ENCODE measurements at regions not wholly inside any gene's neighbourhood (a gene's known extent, or its start where the extent isn't known, plus 50 kb on each side); places are given as distances from the start of the nearest gene placed in this dataset.

DNA sequence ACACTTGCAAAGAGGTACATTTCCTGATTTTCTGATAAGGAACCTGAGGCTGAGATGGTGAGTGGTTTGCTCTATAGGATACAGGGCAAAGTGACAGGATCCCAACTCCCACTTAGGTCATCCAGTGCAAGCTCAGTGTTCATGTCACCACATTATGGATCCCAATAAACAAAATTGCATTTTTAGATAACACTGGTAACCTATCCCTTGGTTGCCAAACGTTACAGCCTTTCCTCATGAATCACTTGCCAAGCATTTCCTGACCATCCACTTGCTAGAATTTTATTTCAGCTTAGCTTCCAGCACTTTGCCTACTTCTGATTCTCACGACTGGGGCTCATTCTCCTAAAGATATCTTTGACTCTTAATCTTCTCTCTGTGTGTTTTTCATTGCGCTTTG is 131.4 kb upstream of the ODAD2 start:
- no peaks in the 10 kb centered on the region for H3K4me1 ChIP-seq (ENCODE audit: control insufficient read depth, extremely low read depth, insufficient read depth, low read length)
- no peaks in the 10 kb centered on the region for H3K9me3 ChIP-seq (ENCODE audit: control insufficient read depth, insufficient read depth, low read depth, low read length)
- H2AFZ ChIP-seq (ENCODE audit: low read length), result no peak overlapping the region
- H3K36me3 ChIP-seq (ENCODE audit: control insufficient read depth, insufficient read depth, low read length), result no peaks in the 10 kb centered on the region
- H4K20me1 ChIP-seq (ENCODE audit: control insufficient read depth, extremely low read depth, insufficient read depth, low read length), result no peaks in the 10 kb centered on the region
- H3K27ac ChIP-seq (ENCODE audit: insufficient read depth, low read length), result no peak overlapping the region
- no peaks in the 10 kb centered on the region for H3K27me3 ChIP-seq (ENCODE audit: control insufficient read depth, insufficient read depth, low read length)
- H3K4me3 ChIP-seq (replicated peaks in 1 of 4; ENCODE audit: control extremely low read depth in 1 of 4, insufficient read depth in 1 of 4, low read depth in 3 of 4, low read length in 4 of 4), result no peak overlapping the region
- H3K9ac ChIP-seq (ENCODE audit: insufficient read depth, low read length), result no peak overlapping the region
- H3K79me2 ChIP-seq (ENCODE audit: control insufficient read depth, insufficient read depth, low read length), result no peaks in the 10 kb centered on the region
- TF ChIP-seq, protein P1, sequence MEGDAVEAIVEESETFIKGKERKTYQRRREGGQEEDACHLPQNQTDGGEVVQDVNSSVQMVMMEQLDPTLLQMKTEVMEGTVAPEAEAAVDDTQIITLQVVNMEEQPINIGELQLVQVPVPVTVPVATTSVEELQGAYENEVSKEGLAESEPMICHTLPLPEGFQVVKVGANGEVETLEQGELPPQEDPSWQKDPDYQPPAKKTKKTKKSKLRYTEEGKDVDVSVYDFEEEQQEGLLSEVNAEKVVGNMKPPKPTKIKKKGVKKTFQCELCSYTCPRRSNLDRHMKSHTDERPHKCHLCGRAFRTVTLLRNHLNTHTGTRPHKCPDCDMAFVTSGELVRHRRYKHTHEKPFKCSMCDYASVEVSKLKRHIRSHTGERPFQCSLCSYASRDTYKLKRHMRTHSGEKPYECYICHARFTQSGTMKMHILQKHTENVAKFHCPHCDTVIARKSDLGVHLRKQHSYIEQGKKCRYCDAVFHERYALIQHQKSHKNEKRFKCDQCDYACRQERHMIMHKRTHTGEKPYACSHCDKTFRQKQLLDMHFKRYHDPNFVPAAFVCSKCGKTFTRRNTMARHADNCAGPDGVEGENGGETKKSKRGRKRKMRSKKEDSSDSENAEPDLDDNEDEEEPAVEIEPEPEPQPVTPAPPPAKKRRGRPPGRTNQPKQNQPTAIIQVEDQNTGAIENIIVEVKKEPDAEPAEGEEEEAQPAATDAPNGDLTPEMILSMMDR (conservative IDR thresholded peaks at IDR 0.05 in 1 of 2, IDR thresholded peaks at IDR 0.05 in 1 of 2; ENCODE audit: low read depth in 1 of 2, low read length in 2 of 2), result no peak
- no peak for TF ChIP-seq EZH2 (IDR thresholded peaks at IDR 0.05; ENCODE audit: low read length, missing control alignments)
- DNase-seq (ENCODE audit: low read depth in 2 of 2), result peak; percentile 59 to 85
- H3K4me2 ChIP-seq (ENCODE audit: extremely low read depth, insufficient read depth, low read length), result no peak overlapping the region

DNA sequence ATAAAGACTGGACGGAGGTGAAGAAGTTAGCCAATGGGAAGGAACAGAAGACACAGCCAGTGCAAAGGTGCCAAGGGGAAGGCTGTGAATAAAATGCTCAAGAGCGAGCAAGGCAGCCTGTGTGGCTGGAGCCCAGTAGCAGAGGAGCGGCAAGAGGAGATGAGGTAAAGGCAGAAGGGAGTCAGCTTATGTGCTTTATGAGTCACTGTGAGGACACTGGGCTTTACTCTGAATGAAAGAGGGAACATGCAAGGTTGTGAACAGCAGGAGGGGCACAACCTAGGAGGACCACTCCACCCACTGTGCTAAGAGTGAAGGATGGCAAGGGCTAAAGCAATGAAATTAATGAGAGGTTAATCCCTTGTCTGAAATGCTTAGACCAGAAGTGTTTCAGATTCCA is 129.0 kb upstream of the ODAD2 start:
- Histone ChIP-seq H3K36me3 (ENCODE audit: control insufficient read depth, insufficient read depth, low read length) (no peaks in the 10 kb centered on the region), H3K4me2 (ENCODE audit: extremely low read depth, insufficient read depth, low read length) (no peak overlapping the region), H3K4me3 (replicated peaks in 1 of 4; ENCODE audit: control extremely low read depth in 1 of 4, insufficient read depth in 1 of 4, low read depth in 3 of 4, low read length in 4 of 4) (no peak overlapping the region), H4K20me1 (ENCODE audit: control insufficient read depth, extremely low read depth, insufficient read depth, low read length) (no peaks in the 10 kb centered on the region), H2AFZ (ENCODE audit: low read length) (no peak overlapping the region), H3K9ac (ENCODE audit: insufficient read depth, low read length) (no peak overlapping the region), H3K4me1 (ENCODE audit: control insufficient read depth, extremely low read depth, insufficient read depth, low read length) (no peaks in the 10 kb centered on the region), H3K27ac (ENCODE audit: insufficient read depth, low read length) (no peak overlapping the region), H3K27me3 (ENCODE audit: control insufficient read depth, insufficient read depth, low read length) (no peaks in the 10 kb centered on the region), H3K9me3 (ENCODE audit: control insufficient read depth, insufficient read depth, low read depth, low read length) (no peaks in the 10 kb centered on the region), H3K79me2 (ENCODE audit: control insufficient read depth, insufficient read depth, low read length) (no peaks in the 10 kb centered on the region)
- DNase-seq (ENCODE audit: low read depth in 2 of 2), result peak in 1 of 2 donors; percentile 54
- TF ChIP-seq EZH2 (IDR thresholded peaks at IDR 0.05; ENCODE audit: low read length, missing control alignments), result no peak
- TF ChIP-seq, protein P1 (conservative IDR thresholded peaks at IDR 0.05 in 1 of 2, IDR thresholded peaks at IDR 0.05 in 1 of 2; ENCODE audit: low read depth in 1 of 2, low read length in 2 of 2), result no peak

DNA sequence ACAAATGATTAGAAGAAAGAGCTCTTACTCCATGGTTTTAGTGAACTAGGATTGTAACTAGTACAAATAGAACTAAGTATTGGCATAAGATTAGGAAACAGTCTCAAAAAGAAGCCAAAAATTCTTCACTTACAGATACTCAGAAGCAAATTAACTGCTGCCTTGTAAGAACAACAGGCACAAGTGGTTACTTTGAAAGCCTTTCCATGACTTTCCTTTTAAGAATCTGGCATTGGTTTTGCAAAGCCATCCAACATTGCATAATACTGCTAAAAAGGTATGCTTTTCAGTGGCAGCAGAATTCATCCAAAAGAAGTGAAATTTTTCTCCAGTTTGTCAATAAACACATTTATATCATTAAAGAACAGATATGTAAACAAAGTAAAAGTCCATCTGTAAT is 126.8 kb upstream of the ODAD2 start:
- DNase-seq (ENCODE audit: low read depth in 2 of 2), result peak; percentile 62 to 93
- Histone ChIP-seq H3K4me3 (replicated peaks in 1 of 4; ENCODE audit: control extremely low read depth in 1 of 4, insufficient read depth in 1 of 4, low read depth in 3 of 4, low read length in 4 of 4) (no peak overlapping the region), H4K20me1 (ENCODE audit: control insufficient read depth, extremely low read depth, insufficient read depth, low read length) (no peaks in the 10 kb centered on the region)

More for the DNA sequence above, 126.8 kb upstream of the ODAD2 start:
- H3K36me3 ChIP-seq (ENCODE audit: control insufficient read depth, insufficient read depth, low read length), result no peaks in the 10 kb centered on the region
- H3K4me1 ChIP-seq (ENCODE audit: control insufficient read depth, extremely low read depth, insufficient read depth, low read length), result no peaks in the 10 kb centered on the region
- H3K79me2 ChIP-seq (ENCODE audit: control insufficient read depth, insufficient read depth, low read length), result no peaks in the 10 kb centered on the region
- no peak overlapping the region for H2AFZ ChIP-seq (ENCODE audit: low read length)
- H3K27me3 ChIP-seq (ENCODE audit: control insufficient read depth, insufficient read depth, low read length), result no peaks in the 10 kb centered on the region
- H3K27ac ChIP-seq (ENCODE audit: insufficient read depth, low read length), result no peak overlapping the region
- TF ChIP-seq EZH2 (IDR thresholded peaks at IDR 0.05; ENCODE audit: low read length, missing control alignments), result no peak
- TF ChIP-seq, protein P1 (conservative IDR thresholded peaks at IDR 0.05 in 1 of 2, IDR thresholded peaks at IDR 0.05 in 1 of 2; ENCODE audit: low read depth in 1 of 2, low read length in 2 of 2), result no peak
- H3K9ac ChIP-seq (ENCODE audit: insufficient read depth, low read length), result no peak overlapping the region
- H3K4me2 ChIP-seq (ENCODE audit: extremely low read depth, insufficient read depth, low read length), result no peak overlapping the region
- no peaks in the 10 kb centered on the region for H3K9me3 ChIP-seq (ENCODE audit: control insufficient read depth, insufficient read depth, low read depth, low read length)
